B cell (primary cell): ENCODE measurements at regions not wholly inside any gene's neighbourhood (a gene's known extent, or its start where the extent isn't known, plus 50 kb on each side); places are given as distances from the start of the nearest gene placed in this dataset.

Experiments
- EZH2 ChIP-seq: IDR thresholded peaks from 2 replicates; pipeline ENCODE4 v1.6.1; 2012; ENCODE audit warnings: borderline replicate concordance, low read depth, mild to moderate bottlenecking, moderate library complexity, low read length; ENCODE audit not compliant: insufficient read depth, poor library complexity, severe bottlenecking
- TF ChIP-seq, protein P1 (sequence below): fragments of 200-600 bp; IDR thresholded peaks from one replicate; pipeline ENCODE4 v1.8.0; 2022; ENCODE audit warnings: antibody characterized with exemption, mild to moderate bottlenecking

DNA sequence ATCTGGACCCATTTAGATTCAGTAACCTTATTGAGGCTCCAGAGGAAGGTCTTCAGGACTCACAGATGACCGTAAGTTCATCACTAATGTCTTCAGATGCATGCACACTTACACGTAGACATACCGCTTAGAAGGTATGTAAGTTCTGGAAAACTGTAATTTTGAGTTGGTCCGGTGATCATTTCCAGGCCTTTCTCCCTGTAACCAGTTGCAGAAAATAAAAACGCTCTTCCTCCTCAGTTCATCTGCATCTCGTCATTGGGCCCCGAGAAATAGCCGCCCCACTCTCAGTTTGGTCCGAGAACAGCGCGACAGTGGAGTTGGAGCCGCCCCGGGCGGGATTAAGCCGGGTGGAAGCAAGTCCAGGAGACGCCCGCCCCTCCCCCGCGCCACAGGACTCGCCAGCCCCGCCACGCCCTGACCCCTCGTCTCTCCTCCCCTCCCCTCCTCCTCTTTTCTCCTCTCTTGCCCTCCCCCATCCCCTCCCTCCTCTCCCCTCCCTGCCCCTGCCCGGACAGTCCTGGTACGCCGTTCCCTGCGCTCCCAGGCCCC lies 83.7 kb downstream of the TNFAIP2 start:
- TF ChIP-seq EZH2, result no peak
- TF ChIP-seq, protein P1, sequence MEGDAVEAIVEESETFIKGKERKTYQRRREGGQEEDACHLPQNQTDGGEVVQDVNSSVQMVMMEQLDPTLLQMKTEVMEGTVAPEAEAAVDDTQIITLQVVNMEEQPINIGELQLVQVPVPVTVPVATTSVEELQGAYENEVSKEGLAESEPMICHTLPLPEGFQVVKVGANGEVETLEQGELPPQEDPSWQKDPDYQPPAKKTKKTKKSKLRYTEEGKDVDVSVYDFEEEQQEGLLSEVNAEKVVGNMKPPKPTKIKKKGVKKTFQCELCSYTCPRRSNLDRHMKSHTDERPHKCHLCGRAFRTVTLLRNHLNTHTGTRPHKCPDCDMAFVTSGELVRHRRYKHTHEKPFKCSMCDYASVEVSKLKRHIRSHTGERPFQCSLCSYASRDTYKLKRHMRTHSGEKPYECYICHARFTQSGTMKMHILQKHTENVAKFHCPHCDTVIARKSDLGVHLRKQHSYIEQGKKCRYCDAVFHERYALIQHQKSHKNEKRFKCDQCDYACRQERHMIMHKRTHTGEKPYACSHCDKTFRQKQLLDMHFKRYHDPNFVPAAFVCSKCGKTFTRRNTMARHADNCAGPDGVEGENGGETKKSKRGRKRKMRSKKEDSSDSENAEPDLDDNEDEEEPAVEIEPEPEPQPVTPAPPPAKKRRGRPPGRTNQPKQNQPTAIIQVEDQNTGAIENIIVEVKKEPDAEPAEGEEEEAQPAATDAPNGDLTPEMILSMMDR, result no peak
